ENCODE measurements at regions not wholly inside any gene's neighbourhood (a gene's known extent, or its start where the extent isn't known, plus 50 kb on each side); places are given as distances from the start of the nearest gene placed in this dataset.

DNA sequence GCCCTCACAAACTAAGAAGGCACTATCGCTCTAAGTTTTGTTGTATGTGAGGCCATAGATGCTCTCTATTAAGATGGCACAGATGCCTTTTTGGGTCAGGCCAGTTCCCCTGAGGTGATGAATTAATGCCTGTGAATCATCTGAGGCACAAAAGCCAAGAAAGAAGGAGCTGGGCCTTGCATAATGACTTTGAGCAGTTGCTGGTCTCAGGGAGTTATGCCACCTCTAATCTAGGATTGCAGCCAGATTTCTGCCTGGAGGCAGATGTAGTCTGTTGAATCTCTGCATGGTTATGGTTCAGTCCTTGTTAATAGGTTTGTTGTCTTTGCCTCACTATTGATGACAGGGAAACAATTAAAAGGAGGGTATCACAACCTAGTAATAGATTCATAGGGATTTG lies 168.1 kb upstream of the CHRM3 start:
- CTCF ChIA-PET: no interaction called here
- Histone ChIP-seq H3K4me1 (ENCODE audit: control insufficient read depth, insufficient read depth, low read length) (no peaks in the 10 kb centered on the region), H3K4me3 (ENCODE audit: low read depth, low read length) (no peak overlapping the region), H3K36me3 (ENCODE audit: control insufficient read depth in 2 of 2, insufficient read depth in 1 of 2, low read length in 2 of 2) (no peaks in the 10 kb centered on the region), H3K9me3 (ENCODE audit: control insufficient read depth, insufficient read depth, low read depth, low read length) (no peaks in the 10 kb centered on the region), H3K27ac (ENCODE audit: extremely low read depth, low read depth, low read length) (no peak overlapping the region)
- TF ChIP-seq WT1 (tag by site-specific recombination; IDR thresholded peaks at IDR 0.05) (no peak), ZBTB1 (tag by site-specific recombination; IDR thresholded peaks at IDR 0.05) (no peak), ZNF335 (tag by site-specific recombination; conservative IDR thresholded peaks at IDR 0.05) (no peak), BCL11B (tag by site-specific recombination; IDR thresholded peaks at IDR 0.05; ENCODE audit: low read depth) (no peak), ZFP37 (tag by site-specific recombination; IDR thresholded peaks at IDR 0.05) (no peak), ZFP69B (tag by site-specific recombination; IDR thresholded peaks at IDR 0.05) (no peak), ZNF571 (tag by site-specific recombination; IDR thresholded peaks at IDR 0.05) (no peak), ZNF211 (tag by site-specific recombination; IDR thresholded peaks at IDR 0.05; ENCODE audit: low read depth) (no peak), BCL6B (tag by site-specific recombination; IDR thresholded peaks at IDR 0.05) (no peak), ZNF239 (tag by site-specific recombination; IDR thresholded peaks at IDR 0.05) (no peak), ZNF202 (tag by site-specific recombination; IDR thresholded peaks at IDR 0.05; ENCODE audit: borderline replicate concordance) (no peak), ZNF544 (tag by site-specific recombination; IDR thresholded peaks at IDR 0.05) (no peak), SCRT1 (tag by site-specific recombination; IDR thresholded peaks at IDR 0.05; ENCODE audit: borderline replicate concordance) (no peak), ZNF558 (tag by site-specific recombination; IDR thresholded peaks at IDR 0.05) (no peak), ZBTB26 (tag by site-specific recombination; optimal IDR thresholded peaks at IDR 0.05) (no peak), ZBTB48 (tag by site-specific recombination; IDR thresholded peaks at IDR 0.05) (no peak)
- TF ChIP-seq, protein P1, sequence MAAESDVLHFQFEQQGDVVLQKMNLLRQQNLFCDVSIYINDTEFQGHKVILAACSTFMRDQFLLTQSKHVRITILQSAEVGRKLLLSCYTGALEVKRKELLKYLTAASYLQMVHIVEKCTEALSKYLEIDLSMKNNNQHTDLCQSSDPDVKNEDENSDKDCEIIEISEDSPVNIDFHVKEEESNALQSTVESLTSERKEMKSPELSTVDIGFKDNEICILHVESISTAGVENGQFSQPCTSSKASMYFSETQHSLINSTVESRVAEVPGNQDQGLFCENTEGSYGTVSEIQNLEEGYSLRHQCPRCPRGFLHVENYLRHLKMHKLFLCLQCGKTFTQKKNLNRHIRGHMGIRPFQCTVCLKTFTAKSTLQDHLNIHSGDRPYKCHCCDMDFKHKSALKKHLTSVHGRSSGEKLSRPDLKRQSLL (tag by site-specific recombination; IDR thresholded peaks at IDR 0.05): no peak
- TF ChIP-seq, protein P2, sequence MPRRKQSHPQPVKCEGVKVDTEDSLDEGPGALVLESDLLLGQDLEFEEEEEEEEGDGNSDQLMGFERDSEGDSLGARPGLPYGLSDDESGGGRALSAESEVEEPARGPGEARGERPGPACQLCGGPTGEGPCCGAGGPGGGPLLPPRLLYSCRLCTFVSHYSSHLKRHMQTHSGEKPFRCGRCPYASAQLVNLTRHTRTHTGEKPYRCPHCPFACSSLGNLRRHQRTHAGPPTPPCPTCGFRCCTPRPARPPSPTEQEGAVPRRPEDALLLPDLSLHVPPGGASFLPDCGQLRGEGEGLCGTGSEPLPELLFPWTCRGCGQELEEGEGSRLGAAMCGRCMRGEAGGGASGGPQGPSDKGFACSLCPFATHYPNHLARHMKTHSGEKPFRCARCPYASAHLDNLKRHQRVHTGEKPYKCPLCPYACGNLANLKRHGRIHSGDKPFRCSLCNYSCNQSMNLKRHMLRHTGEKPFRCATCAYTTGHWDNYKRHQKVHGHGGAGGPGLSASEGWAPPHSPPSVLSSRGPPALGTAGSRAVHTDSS (tag by site-specific recombination; IDR thresholded peaks at IDR 0.05): no peak
- TF ChIP-seq, protein P3, sequence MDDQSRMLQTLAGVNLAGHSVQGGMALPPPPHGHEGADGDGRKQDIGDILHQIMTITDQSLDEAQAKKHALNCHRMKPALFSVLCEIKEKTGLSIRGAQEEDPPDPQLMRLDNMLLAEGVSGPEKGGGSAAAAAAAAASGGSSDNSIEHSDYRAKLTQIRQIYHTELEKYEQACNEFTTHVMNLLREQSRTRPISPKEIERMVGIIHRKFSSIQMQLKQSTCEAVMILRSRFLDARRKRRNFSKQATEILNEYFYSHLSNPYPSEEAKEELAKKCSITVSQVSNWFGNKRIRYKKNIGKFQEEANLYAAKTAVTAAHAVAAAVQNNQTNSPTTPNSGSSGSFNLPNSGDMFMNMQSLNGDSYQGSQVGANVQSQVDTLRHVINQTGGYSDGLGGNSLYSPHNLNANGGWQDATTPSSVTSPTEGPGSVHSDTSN (CRISPR knock-in tag; IDR thresholded peaks at IDR 0.05): no peak
- TF ChIP-seq, protein P4, sequence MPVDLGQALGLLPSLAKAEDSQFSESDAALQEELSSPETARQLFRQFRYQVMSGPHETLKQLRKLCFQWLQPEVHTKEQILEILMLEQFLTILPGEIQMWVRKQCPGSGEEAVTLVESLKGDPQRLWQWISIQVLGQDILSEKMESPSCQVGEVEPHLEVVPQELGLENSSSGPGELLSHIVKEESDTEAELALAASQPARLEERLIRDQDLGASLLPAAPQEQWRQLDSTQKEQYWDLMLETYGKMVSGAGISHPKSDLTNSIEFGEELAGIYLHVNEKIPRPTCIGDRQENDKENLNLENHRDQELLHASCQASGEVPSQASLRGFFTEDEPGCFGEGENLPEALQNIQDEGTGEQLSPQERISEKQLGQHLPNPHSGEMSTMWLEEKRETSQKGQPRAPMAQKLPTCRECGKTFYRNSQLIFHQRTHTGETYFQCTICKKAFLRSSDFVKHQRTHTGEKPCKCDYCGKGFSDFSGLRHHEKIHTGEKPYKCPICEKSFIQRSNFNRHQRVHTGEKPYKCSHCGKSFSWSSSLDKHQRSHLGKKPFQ (tag by site-specific recombination; IDR thresholded peaks at IDR 0.05): no peak
- POLR2A ChIA-PET: no interaction called here
